Transverse colon (tissue), 4 donors: ENCODE measurements at regions not wholly inside any gene's neighbourhood (a gene's known extent, or its start where the extent isn't known, plus 50 kb on each side); places are given as distances from the start of the nearest gene placed in this dataset.

Experiments used
- DNase-seq: peaks from one replicate; pipeline ENCODE4 v3.0.0-alpha.2; 2019
- H3K27ac ChIP-seq, 4 donors: fragments of 200-600 bp; sonication (generic); 2 replicates each; pipeline ENCODE4 v1.5.1; 2016 to 2018; ENCODE audit warnings: inconsistent platforms in 4 of 4
- H3K27me3 ChIP-seq: fragments of 200-600 bp; sonication (generic); 2 replicates; pipeline ENCODE4 v1.5.1; 2017; ENCODE audit warnings: inconsistent platforms
- H3K36me3 ChIP-seq, 4 donors: fragments of 200-600 bp; sonication (generic); 2 replicates each; pipeline ENCODE4 v1.5.1; 2017 to 2019; ENCODE audit warnings: inconsistent platforms in 4 of 4
- H3K4me1 ChIP-seq, 4 donors: fragments of 200-600 bp; sonication (generic); 2 replicates each; pipeline ENCODE4 v1.5.1; 2017 to 2020; ENCODE audit warnings: inconsistent platforms in 4 of 4
- H3K4me3 ChIP-seq, 4 donors: fragments of 200-600 bp; sonication (generic); 1 replicate in 1 of 4; 2 replicates in 3 of 4; pipeline versions ENCODE4 v1.5.1 to v1.6.1; 2017 to 2019; ENCODE audit warnings: inconsistent platforms in 4 of 4
- H3K9me3 ChIP-seq, 2 donors: fragments of 200-600 bp; sonication (generic); 2 replicates each; pipeline ENCODE4 v1.5.1; 2017 to 2019; ENCODE audit warnings: inconsistent platforms in 2 of 2
- CTCF ChIP-seq, 5 experiments: fragments of 200-600 bp in 3 of 5; fragments of 450-650 bp in 2 of 5; sonication (generic) in 3 of 5; IDR thresholded peaks; 1 replicate in 2 of 5; 2 replicates in 3 of 5; pipeline ENCODE4 v1.5.1; 2016 to 2017; ENCODE audit warnings: antibody characterized with exemption in 5 of 5, inconsistent platforms in 3 of 5, mild to moderate bottlenecking in 2 of 5, moderate library complexity in 1 of 5
- EP300 ChIP-seq: sonication (generic); formaldehyde crosslinking; IDR thresholded peaks from one replicate; pipeline ENCODE4 v1.6.1; 2017; ENCODE audit warnings: antibody characterized with exemption, low read depth
- POLR2A ChIP-seq: fragments of 450-650 bp; IDR thresholded peaks from one replicate; pipeline ENCODE4 v1.6.1; 2016; ENCODE audit warnings: antibody characterized with exemption, mild to moderate bottlenecking, moderate library complexity
- POLR2AphosphoS5 ChIP-seq, 3 donors: sonication (generic); formaldehyde crosslinking; IDR thresholded peaks; one replicate each; pipeline ENCODE4 v1.6.1; 2016; ENCODE audit warnings: antibody characterized with exemption in 3 of 3
- whole genome bisulfite sequencing, 2 donors: methylation state at CpG; one replicate each; pipeline ENCODE4 v1.1.5; 2018; ENCODE audit warnings: low coverage in 1 of 2; 5-methylcytosine and 5-hydroxymethylcytosine counted together
- in situ Hi-C, 4 donors: fragments of 200-750 bp; cut with MboI; loops; one replicate each; pipeline versions ENCODE4 v1.15.0 to v1.15.1; 2017; ENCODE audit warnings: low sequenced_read_pairs in 3 of 4, low pct_ligation_motif_present in 1 of 4, low pct_unique_long_range_greater_than_20kb in 1 of 4
- intact Hi-C: fragments of 100-400 bp; cut with DNase I; formaldehyde crosslinking; loops from one replicate; pipeline ENCODE4 v1.15.1; 2023; ENCODE audit warnings: low total_unique reads

- 76% methylated on average over 3 of the region's 3 CpGs for WGBS, 2 donors
- no peak for DNase-seq
- intact Hi-C loops: no loop called here
- no peaks in the 10 kb centered on the region for H3K4me1 ChIP-seq
- no peak overlapping the region for H3K27ac ChIP-seq
- no peaks in the 10 kb centered on the region for H3K9me3 ChIP-seq
- no peaks in the 10 kb centered on the region for H3K27me3 ChIP-seq
- in situ Hi-C loops: no loop called here
- no peaks in the 10 kb centered on the region for H3K36me3 ChIP-seq
- no peak overlapping the region for H3K4me3 ChIP-seq
- no peak for TF ChIP-seq EP300
- no peak for TF ChIP-seq POLR2A
- TF ChIP-seq CTCF (IDR thresholded peaks at IDR 0.05): no peak
- TF ChIP-seq POLR2AphosphoS5 (IDR thresholded peaks at IDR 0.05): no peak
Observed at GRCh38 chr17:71427801-71428200, 693.0 kb upstream of the SOX9 start.

- Histone ChIP-seq H3K36me3 (no peaks in the 10 kb centered on the region), H3K4me3 (no peak overlapping the region), H3K27ac (no peak overlapping the region), H3K4me1 (no peaks in the 10 kb centered on the region), H3K9me3 (no peaks in the 10 kb centered on the region), H3K27me3 (no peaks in the 10 kb centered on the region)
- no peak for DNase-seq
- in situ Hi-C loops (no loop called here), intact Hi-C loops (no loop called here)
- TF ChIP-seq CTCF (IDR thresholded peaks at IDR 0.05) (no peak), POLR2A (no peak), POLR2AphosphoS5 (IDR thresholded peaks at IDR 0.05) (no peak), EP300 (no peak)
Observed at GRCh38 chr17:71428897-71429296, 691.9 kb upstream of the SOX9 start.

GRCh38 chr17:71430281-71430680 lies 690.5 kb upstream of the SOX9 start:
- Histone ChIP-seq H3K4me3 (no peak overlapping the region), H3K9me3 (no peaks in the 10 kb centered on the region), H3K4me1 (no peaks in the 10 kb centered on the region), H3K36me3 (no peaks in the 10 kb centered on the region), H3K27ac (no peak overlapping the region), H3K27me3 (no peaks in the 10 kb centered on the region)
- no peak for DNase-seq
- intact Hi-C loops: no loop called here
- TF ChIP-seq CTCF (IDR thresholded peaks at IDR 0.05): no peak
- no peak for TF ChIP-seq POLR2AphosphoS5 (IDR thresholded peaks at IDR 0.05)
- no peak for TF ChIP-seq POLR2A
- TF ChIP-seq EP300: no peak
- in situ Hi-C loops: no loop called here
- WGBS, 2 donors: 83 to 87% methylated on average over 4 to 5 of the region's 5 CpGs

GRCh38 chr17:71431146-71431545 lies 689.7 kb upstream of the SOX9 start:
- Histone ChIP-seq H3K27me3 (no peaks in the 10 kb centered on the region), H3K9me3 (no peaks in the 10 kb centered on the region), H3K4me1 (no peaks in the 10 kb centered on the region), H3K36me3 (no peaks in the 10 kb centered on the region), H3K4me3 (no peak overlapping the region), H3K27ac (no peak overlapping the region)
- WGBS, 2 donors: 85 to 96% methylated on average over 2 of the region's 2 CpGs
- intact Hi-C loops: no loop called here
- TF ChIP-seq CTCF (IDR thresholded peaks at IDR 0.05): no peak
- TF ChIP-seq POLR2A: no peak
- TF ChIP-seq EP300: no peak
- TF ChIP-seq POLR2AphosphoS5 (IDR thresholded peaks at IDR 0.05): no peak
- DNase-seq: no peak
- in situ Hi-C loops: no loop called here
